HUDEP-2 (cell line): ENCODE measurements at regions not wholly inside any gene's neighbourhood (a gene's known extent, or its start where the extent isn't known, plus 50 kb on each side); places are given as distances from the start of the nearest gene placed in this dataset.
A peak's percentile ranks its signal among the peaks of the same experiment; 100 is the strongest.

Source experiments
- DNase-seq, 76 experiments: peaks; one replicate each; lab custom pipeline; 2025; ENCODE audit not compliant: unreplicated experiment in 76 of 76; lab: John Stamatoyannopoulos, UW

DNA sequence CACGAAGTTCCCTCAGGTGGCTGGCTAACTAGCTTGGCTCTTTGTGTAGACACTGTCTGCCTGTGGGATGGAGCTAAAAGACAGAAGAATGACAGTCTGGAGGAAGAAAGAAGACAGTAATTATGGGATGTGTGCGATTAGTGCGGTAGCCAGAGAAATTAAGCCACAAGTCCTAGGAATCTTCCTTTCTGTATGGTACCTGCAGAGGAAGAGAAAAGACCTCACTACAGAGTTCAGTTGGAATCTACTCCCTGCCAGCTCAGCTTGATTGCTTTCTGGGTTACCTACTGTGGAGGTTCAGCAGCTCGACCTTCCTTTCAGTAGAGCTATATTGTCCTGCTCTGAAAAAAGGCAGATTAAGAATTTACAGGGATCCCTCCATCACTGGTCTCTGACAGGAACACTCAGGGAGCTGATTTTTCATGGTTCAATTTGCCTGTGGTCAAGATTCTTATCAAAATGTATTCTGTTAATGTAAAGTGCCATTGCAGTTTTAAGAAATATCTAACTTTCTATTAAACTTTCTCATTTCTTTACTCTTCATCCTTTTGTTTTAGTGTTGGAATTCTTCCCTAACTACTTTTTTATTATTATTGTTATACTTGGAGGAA, 187.2 kb downstream of the CENPW start:
- DNase-seq = no peak

DNA sequence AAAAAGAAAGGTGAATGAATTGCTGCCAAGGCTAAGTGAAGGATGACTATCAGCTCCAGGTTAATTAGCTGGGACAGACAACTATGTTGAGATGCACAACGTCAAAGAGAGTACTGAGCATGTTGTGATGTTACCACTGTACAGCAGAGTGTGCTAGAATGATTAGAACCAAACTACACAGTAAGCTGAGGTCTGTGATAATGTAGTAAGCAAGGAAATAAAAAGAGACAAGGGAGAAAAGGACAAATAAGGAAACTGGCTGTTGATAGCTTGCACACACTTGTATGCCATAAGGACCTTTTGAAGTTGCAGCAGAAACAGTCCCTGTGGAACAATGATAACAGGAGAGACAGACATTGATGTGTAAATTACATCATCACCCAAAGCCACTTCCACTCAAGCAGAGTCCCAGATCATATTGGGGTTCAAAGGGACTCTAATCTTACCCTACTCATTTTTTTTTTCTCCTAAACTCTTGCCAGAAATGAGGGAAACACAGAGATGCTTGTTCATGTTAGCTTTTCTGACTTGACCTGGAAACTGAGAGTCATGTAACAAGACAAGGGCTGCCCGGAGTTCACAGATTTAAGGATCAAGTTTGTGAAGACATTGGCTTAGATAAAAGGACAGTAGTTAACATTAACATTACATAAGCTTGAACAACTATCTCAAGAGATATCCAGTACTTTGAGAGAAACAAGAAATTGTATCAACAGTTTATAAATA, 189.9 kb downstream of the CENPW start:
- no peak for DNase-seq

DNA sequence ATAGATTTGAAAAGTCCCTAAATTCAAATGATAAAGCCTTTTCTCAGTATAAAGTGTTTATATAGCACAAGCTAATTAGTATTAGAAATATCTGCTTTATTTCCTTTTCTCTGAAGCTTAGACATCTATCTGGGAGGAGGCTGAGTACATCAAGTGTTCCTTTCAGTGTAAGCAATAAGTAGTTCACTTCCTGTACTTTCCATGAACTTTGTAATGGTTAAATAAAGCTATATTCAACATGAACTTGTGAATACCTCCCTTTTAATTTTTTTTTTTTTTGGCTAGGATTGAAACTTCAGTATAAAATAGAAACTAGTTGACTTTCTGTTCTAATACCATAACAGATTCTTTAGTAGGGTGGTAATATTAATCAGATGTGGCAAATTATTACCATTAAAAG, 190.9 kb downstream of the CENPW start:
- no peak for DNase-seq

DNA sequence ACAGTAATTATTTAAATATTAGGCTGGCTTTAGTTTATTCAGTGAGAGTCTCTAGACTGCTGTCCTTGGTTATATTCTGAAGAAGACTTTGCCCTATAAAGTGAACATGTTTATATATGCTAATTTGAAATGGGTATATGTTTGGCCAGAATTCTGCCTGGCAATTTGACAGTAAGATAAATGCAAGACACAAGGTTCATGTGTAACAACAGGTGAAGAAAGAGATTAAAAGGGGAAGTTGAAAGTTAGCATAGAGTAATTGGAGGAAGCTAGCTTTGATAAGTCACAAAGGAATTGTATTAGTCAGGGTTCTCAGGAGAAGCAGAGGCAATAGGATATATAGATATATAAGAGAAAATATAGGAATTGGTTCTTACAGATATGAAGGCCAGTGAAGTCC, 191.4 kb downstream of the CENPW start:
- DNase-seq = no peak

DNA sequence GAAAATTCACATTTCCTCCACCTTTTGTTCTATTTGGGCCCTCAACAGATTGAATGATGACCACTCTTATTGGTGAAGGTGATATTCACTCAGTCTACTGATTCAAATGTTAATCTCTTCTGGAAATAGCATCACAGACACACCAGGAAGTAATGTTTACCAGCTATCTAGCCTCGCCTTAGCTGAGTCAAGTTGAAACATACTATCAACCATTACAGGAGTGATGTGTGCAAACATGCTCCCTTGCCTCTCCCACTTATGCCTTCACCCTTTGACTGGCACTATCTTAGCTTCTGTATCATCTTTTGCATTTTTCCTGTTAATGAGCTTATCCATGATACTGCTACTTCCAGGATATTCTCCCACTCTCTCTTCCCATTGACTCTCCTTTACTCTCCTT, 191.9 kb downstream of the CENPW start:
- no peak for DNase-seq

DNA sequence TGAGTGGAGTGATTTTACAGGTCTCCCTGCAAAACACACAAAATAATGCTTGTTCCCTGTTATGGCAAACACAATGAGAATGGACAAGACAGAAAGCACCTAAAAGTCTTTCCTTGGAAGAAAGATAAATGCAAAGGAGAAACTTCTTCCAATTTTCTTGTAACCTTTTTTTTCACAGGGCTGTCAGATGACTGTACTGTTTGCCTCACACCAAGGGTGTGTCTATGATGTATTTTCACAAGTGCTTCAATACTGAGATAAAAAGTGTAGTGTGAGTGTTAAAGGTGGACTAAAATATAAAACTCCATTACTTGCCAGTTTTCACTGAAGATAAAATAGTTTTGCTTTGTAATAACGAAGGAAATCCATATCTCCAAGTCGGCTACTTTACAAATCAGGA, 194.5 kb downstream of the CENPW start:
- no peak for DNase-seq

DNA sequence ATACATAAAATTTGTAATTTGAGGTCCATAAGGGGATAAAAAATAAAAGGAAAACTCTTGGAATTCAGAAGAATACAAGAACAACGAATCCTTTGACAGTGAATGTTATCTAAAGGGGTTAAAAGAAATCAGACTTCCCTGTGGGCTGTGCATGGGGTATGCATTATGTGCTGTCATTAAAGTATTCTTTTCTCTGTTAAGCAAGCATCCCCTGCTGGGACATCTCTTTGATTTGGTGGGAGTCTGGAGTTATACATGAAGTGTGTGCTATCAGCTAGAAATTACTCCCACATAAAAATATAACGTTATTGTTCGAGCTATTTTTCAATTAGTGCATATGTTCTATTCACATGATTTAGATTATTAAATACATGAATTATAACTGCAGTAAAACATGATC, 195.2 kb downstream of the CENPW start:
- no peak for DNase-seq

DNA sequence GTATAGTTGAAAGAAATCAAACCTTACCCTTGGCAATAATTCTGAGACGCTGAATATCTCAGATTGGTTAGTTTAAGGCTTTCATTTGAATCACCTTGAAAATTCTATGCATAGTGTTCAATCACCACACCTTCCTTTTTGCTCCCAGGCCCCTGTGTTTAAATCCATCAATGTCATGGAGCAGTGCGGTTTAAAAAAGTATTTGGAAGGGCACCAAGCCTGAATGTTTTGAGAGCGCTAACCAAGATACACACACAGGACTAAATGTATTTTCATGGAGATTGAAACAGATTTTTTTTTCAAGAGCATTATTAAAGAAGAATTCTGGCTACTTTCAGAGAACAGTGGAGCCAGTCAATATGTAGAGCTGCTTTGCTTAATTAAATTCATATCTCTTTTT, 195.7 kb downstream of the CENPW start:
- no peak for DNase-seq

DNA sequence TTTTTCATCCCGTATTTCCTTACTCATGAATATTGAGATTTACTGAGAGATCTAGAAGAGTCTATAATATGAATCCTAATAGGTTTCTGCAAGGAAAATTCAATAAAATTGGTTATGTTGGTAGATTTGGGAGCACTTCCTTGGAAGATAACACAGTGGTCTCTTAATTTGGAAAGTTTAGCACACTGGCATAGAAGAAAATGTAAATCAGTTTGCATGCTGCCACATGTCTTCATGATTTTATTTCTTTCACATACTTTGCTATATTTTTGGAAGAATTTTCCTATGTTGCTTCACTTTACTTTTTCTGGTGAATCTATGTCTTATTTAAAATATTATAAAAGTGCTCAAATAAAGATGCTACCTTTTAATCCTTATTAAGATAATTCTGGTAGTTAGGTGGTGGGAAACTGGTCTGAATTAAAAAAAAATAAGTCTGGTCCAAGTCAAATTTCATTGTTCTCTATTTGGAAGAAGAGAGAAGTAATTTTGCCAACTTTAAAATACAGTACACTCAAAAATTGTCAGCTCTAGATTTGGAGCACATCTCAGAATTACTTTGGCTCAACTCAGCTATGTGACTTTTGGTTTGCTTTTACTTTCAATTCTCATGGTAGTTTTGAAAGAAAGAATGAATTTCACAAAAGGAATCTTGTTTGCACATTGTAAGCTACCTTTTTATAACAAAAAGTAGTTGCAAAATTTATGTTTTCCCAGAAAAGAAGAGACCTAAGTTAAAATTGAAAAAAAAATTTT, 197.3 kb downstream of the CENPW start:
- DNase-seq = no peak

DNA sequence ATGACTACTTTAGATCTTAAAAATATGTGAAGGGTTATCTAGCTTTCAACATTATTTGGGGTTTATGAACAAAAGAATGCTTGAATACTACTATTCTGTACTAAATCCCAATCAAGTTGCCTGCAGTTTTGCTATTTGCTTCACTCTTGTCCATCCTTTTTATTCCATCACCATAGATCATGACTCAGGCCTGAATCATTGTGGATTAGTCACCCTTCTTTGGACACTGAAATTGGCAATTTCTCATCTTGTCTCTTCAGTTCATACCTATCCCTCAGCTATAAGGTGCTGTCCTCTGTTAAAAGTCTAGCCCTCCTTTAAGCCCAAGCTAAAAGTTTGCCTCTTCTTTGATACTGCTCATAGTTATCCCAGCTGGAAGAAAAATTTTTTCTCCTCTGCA, 199.1 kb downstream of the CENPW start:
- no peak for DNase-seq

DNA sequence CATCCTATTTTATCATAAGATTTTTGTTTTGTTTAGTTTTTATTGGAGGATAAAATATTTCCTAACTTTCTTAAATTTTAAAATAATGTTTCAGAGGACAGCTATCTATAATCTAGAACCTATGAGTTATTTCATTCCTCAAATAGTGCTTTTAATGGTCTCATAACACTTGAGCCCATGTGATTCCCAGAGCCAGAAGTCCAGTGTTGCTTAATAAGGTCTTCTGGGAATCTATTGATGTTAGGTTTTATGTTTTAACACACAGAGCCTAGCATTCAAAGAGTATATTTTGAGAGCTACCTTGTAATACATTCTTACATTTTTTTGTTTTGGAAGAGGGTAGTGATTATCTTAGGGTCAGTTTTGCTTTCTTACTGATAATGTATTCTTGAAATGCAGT, 200.2 kb downstream of the CENPW start:
- no peak for DNase-seq

DNA sequence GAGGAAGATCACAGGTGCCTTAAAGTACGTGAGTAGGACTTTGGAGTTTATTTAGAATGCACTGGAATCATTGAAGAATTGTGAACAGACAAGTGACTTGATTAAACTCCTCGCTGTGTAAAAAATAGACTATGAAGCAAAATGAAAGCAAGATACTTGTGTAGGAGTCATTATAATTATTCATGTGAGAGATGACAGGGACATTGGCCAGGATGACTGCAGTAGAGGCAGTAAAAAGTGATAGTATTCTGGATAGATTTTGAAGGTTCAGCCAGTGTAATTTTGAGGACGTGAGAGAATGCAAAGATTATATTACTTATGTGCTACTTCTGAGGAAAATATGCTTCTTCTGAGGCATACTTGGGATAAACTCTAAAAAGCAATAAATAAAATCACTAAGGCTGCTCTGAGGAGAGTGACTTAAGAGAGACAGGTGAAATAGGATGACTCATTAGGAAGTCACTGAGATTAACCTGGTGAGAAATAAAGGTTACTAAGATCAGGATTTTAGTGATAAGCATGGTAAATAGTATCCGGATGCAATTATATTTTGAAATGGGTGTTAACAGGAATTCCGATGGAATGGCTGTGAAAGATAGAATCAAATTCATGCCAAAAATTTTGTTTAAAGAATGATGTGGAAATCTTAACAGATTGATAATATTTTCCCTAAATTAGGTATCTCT, 202.0 kb downstream of the CENPW start:
- no peak for DNase-seq

DNA sequence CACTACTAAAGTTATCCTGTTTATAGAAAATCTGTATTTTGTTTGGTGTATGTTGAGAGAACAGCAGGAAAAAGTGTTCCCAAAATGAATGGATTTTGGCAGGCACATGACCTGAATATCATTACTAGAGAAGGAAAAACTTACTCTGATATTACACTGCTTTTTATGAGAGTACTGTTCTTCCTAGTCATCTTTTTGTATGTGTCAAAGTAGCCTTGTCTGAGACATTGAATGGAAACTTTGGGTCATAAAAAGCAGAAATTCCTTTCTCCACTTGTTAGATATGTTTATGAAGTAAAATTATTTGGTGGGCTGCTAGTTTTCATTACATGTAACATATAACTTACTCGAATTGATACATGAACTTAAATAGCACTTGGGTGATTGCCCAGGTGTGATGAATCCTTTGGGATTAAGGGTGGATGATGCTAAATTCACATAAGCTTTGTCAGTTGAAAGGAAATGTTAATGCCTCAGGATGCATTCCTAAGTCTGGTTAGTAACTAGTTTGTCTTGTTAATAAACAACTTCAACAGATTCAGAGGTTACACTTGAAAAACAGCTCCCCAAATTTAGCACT, 206.7 kb downstream of the CENPW start:
- DNase-seq = no peak

DNA sequence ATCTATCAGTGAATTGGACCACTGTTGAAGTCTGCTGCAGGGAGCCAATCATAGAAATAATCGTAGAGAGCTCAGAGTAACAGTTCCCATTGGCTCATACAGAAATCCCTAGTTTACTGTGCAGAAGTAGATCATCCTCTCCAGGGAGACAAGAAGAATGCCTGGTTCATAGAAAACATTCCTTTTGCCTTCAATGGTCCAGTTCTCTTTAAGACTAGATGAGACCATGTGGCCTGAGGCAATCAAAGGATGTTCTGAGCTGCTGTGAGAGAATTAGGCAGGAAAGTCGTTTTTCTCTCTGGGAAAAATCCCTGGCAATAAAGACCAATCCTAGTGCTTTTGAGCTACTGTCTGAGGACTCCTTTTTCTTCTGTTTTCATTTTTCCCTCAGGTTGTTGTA, 208.4 kb downstream of the CENPW start:
- DNase-seq = no peak

DNA sequence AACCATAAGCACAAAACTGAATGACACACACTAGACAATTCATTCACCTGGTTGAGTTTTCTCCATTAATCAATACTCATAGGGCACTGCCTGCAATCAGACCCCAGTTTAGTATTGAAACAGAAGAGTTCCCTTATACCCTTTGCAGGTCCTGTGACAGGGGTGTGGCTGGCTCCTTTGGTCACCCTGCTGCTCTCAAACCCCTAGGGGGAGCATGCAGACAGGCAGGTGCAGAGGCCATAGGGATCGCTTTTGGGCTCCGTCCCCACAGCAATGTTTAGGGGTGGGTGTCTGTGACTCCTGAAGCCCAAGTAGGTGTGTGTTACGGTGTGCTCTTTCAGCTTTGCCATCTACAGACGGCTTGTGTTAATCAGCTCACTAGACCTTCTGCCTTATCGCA, 210.4 kb downstream of the CENPW start:
- DNase-seq = peak in 5 of 76 experiments; percentile 2 to 12 (median 9)

DNA sequence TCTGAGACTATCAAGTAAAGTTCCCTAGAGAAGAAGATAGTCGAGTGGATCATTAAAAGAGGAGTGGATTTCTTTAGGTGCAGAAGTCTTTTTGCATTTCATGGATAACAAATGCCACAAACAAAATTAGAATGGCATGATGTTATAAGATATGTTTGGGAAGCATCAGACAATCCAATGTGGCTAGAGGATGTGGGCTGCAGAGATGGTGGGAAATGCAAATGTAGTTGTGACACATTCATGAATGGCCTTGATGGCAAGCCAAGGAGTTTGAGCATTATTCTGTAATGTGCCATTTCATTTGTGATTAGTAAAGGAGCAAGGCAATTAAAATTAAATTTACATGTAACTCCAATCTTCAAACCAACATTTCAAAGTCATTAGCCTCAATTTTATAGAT, 211.9 kb downstream of the CENPW start:
- no peak for DNase-seq

DNA sequence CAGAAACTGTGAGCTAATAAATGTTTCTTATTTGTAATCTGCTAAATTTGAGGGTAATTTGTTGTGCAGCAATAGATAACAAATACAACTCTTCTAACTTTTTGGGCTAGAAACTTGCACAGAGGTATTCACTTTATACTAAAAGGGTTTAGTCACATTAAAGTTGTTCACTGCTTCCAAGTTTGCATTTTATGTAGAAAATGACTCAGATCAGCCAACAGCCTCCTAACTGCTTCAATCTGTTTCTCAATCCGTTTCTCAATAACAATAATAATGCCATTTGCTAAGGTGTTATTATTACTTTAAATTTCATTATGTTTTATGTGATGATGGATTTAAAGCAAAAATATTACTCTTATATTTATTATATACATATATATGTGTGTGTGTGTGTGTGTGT, 213.9 kb downstream of the CENPW start:
- no peak for DNase-seq

DNA sequence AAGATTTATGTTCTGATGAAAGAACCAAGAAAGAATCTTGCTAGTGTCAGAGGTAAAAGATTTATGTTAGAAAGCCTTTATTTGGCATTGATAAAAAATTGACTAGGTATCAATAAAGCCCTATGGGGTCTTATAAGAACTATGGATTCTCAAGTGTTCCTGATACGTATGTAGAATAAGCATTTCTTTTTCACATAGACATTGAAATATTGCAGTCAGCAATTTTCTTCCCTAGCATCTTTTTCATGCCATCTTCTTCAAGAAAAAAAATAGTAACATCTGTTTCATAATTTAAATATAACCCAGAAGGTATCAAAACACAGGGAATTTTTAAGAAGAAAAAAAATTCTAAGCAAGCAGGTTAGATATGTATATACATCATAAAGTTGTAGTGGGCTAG, 230.6 kb downstream of the CENPW start:
- no peak for DNase-seq

DNA sequence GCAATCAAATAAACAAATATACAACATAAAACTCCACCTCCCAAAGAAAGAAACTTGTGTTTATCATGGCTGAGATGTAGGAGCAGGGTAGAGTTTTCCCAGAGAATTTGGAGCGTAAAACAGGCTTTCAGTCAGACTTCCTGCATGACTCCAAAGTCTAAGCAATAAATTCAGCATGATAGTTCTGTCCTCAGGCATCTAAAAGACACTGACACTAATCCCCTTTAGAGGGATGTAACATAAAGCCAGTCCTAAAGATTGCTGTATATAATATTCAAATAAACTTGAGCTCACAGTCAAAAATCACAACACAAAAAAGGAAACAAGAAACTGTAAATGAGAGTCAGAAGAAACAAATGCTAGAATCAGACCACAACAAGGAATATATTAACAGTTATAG, 234.4 kb downstream of the CENPW start:
- no peak for DNase-seq

DNA sequence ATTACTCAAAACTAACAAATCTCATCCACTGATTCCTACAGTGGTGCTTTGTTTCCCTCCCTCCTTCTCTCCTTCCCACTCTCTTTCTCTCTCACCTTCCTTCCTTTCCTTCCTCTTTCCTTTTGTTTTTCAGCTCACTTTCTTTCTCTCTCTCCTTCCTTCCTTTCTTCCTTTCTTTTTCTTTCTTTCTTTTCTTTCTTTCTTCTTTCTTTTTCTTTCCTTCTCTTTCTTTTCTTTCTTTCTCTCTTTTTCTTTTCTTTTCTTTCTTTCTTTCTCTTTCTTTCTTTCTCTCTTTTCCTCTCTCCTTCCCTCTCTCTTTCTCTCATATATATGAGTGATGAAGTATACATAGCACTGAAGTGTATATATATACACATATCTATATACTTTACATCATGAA, 241.4 kb downstream of the CENPW start:
- DNase-seq = no peak

DNA sequence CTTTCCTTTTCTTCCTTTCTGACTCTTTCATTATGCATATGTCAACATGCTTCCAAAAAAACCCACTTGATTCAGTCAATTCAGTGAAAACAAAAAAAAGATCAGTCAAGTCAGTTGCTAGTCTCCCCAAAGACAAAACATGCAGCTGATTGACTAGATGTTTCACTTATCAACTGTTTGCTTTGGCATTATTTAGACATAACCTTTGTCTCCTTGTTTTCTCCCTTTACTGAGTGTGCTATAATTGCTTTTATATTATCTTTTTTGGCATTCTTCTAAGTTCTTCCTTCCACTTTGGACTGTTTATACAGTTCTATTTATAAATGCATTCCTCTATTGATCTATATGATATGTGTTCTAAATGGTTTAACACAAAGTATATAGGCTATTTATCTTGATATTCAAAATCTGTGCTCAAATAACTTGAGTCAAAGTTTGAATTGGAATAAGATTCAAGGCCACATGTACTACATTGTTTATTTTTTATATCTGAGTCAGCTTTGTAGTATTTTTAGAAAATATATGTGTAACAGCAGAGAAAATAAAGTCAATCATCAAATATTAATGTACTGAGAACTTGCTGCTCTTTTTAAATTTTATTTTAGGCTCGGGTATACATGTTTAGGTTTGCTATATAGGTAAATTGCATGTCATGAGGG, 260.5 kb downstream of the CENPW start:
- DNase-seq = no peak
